Natural killer cell (primary cell): ENCODE measurements at regions not wholly inside any gene's neighbourhood (a gene's known extent, or its start where the extent isn't known, plus 50 kb on each side); places are given as distances from the start of the nearest gene placed in this dataset.

Experiments
- ATAC-seq, 3 donors: fragments of 150-1000 bp in 2 of 3; fragments of 200-7000 bp in 1 of 3; cut with Tn5 transposase; 1 replicate in 1 of 3; 2 replicates in 2 of 3; pipeline ENCODE4 v1.10.0; 2021; ENCODE audit warnings: mild to moderate bottlenecking in 2 of 3, moderate library complexity in 2 of 3
- DNase-seq, 2 donors: peaks; one replicate each; pipeline versions ENCODE4 v3.0.0 to v3.0.0-alpha.2; 2013 to 2021; ENCODE audit warnings: mixed read lengths in 1 of 2
- H3K27ac ChIP-seq: one replicate; pipeline ENCODE4 v1.5.1; 2013; ENCODE audit warnings: mild to moderate bottlenecking, low read length
- H3K27me3 ChIP-seq: one replicate; pipeline ENCODE4 v1.6.1; 2013; ENCODE audit warnings: low read length; ENCODE audit not compliant: control insufficient read depth, insufficient read depth
- H3K36me3 ChIP-seq: one replicate; pipeline ENCODE4 v1.6.1; 2013; ENCODE audit warnings: low read length; ENCODE audit not compliant: control insufficient read depth, insufficient read depth
- H3K4me1 ChIP-seq: one replicate; pipeline ENCODE4 v1.6.1; 2013; ENCODE audit warnings: low read length; ENCODE audit not compliant: control insufficient read depth, insufficient read depth
- H3K4me3 ChIP-seq: one replicate; pipeline ENCODE4 v1.5.1; 2013; ENCODE audit warnings: low read length
- H3K9me3 ChIP-seq: one replicate; pipeline ENCODE4 v1.6.1; 2013; ENCODE audit warnings: low read length; ENCODE audit not compliant: control insufficient read depth, insufficient read depth
- H3K27ac Mint-ChIP-seq, 2 donors: one replicate each; pipeline ENCODE4 v1.8.0; 2022; ENCODE audit warnings: mild to moderate bottlenecking in 2 of 2, mixed read lengths in 2 of 2, moderate library complexity in 1 of 2
- H3K27me3 Mint-ChIP-seq, 2 donors: one replicate each; pipeline ENCODE4 v1.8.0; 2022; ENCODE audit warnings: low read depth in 2 of 2, mixed read lengths in 2 of 2
- H3K36me3 Mint-ChIP-seq: one replicate; pipeline ENCODE4 v1.8.0; 2022; ENCODE audit warnings: mixed read lengths
- H3K4me1 Mint-ChIP-seq, 2 donors: one replicate each; pipeline ENCODE4 v1.8.0; 2022; ENCODE audit warnings: mixed read lengths in 2 of 2
- H3K4me3 Mint-ChIP-seq: one replicate; pipeline ENCODE4 v1.8.0; 2022; ENCODE audit warnings: mild to moderate bottlenecking, moderate library complexity, mixed read lengths
- H3K9me3 Mint-ChIP-seq, 2 donors: one replicate each; pipeline ENCODE4 v1.8.0; 2022; ENCODE audit warnings: mixed read lengths in 2 of 2
- CTCF ChIP-seq: fragments of 200-600 bp; IDR thresholded peaks from one replicate; pipeline ENCODE4 v1.8.0; 2022; ENCODE audit warnings: antibody characterized with exemption
- WGBS: methylation state at CpG from one replicate; pipeline ENCODE4 v1.1.7; 2013; ENCODE audit warnings: missing lambda C conversion rate; ENCODE audit not compliant: insufficient coverage; 5-methylcytosine and 5-hydroxymethylcytosine counted together
- intact Hi-C: fragments of 100-400 bp; cut with micrococcal nuclease; formaldehyde crosslinking; loops from one replicate; pipeline ENCODE4 v1.14.2; 2022

GRCh38 chr9:108095496-108095895 lies 605.9 kb upstream of the KLF4 start:
- no peaks in the 10 kb centered on the region for H3K36me3 ChIP-seq
- ATAC-seq (no peak), DNase-seq (no peak)
- Mint-ChIP-seq H3K4me1 (no peaks in the 10 kb centered on the region), H3K9me3 (peaks cover 5 to 11% of the 10 kb centered on the region in 2 donors), H3K27ac (no peak overlapping the region), H3K4me3 (no peak overlapping the region), H3K36me3 (no peaks in the 10 kb centered on the region), H3K27me3 (no peaks in the 10 kb centered on the region)
- no peaks in the 10 kb centered on the region for H3K4me1 ChIP-seq
- TF ChIP-seq CTCF = no peak
- intact Hi-C loops = no loop called here
- peaks cover 5% of the 10 kb centered on the region for H3K9me3 ChIP-seq
- WGBS = 100% methylated on average over 1 of the region's 1 CpG
- H3K27me3 ChIP-seq = no peaks in the 10 kb centered on the region
- H3K4me3 ChIP-seq = no peak overlapping the region
- no peak overlapping the region for H3K27ac ChIP-seq

GRCh38 chr9:108094676-108094993 lies 605.1 kb upstream of the KLF4 start:
- DNase-seq = no peak
- Mint-ChIP-seq H3K9me3 (peaks cover 6 to 12% of the 10 kb centered on the region in 2 donors), H3K27me3 (no peaks in the 10 kb centered on the region), H3K27ac (no peak overlapping the region), H3K4me1 (no peaks in the 10 kb centered on the region), H3K4me3 (no peak overlapping the region), H3K36me3 (no peaks in the 10 kb centered on the region)
- H3K4me3 ChIP-seq = no peak overlapping the region
- no peaks in the 10 kb centered on the region for H3K27me3 ChIP-seq
- H3K27ac ChIP-seq = no peak overlapping the region
- H3K4me1 ChIP-seq = no peaks in the 10 kb centered on the region
- intact Hi-C loops = no loop called here
- peaks cover 5% of the 10 kb centered on the region for H3K9me3 ChIP-seq
- WGBS = 83% methylated on average over 1 of the region's 2 CpGs
- H3K36me3 ChIP-seq = no peaks in the 10 kb centered on the region
- no peak for TF ChIP-seq CTCF
- no peak for ATAC-seq

GRCh38 chr9:108093773-108094675 lies 604.5 kb upstream of the KLF4 start:
- ATAC-seq (no peak), DNase-seq (no peak)
- no peak overlapping the region for H3K27ac Mint-ChIP-seq
- Histone ChIP-seq H3K4me3 (no peak overlapping the region), H3K27ac (no peak overlapping the region), H3K27me3 (no peaks in the 10 kb centered on the region), H3K9me3 (peaks cover 5% of the 10 kb centered on the region), H3K4me1 (no peaks in the 10 kb centered on the region), H3K36me3 (no peaks in the 10 kb centered on the region)
- no CpG with 5 or more reads among the region's 1 CpG for WGBS
- H3K4me3 Mint-ChIP-seq = no peak overlapping the region
- H3K27me3 Mint-ChIP-seq = no peaks in the 10 kb centered on the region
- peaks cover 10 to 11% of the 10 kb centered on the region in 2 donors for H3K9me3 Mint-ChIP-seq
- no peaks in the 10 kb centered on the region for H3K36me3 Mint-ChIP-seq
- TF ChIP-seq CTCF = no peak
- intact Hi-C loops = no loop called here
- no peaks in the 10 kb centered on the region for H3K4me1 Mint-ChIP-seq

- H3K27me3 Mint-ChIP-seq = no peaks in the 10 kb centered on the region
- DNase-seq (no peak), ATAC-seq (no peak)
- Histone ChIP-seq H3K27me3 (no peaks in the 10 kb centered on the region), H3K36me3 (no peaks in the 10 kb centered on the region), H3K4me1 (no peaks in the 10 kb centered on the region), H3K9me3 (peaks cover 5% of the 10 kb centered on the region), H3K4me3 (no peak overlapping the region), H3K27ac (no peak overlapping the region)
- intact Hi-C loops = no loop called here
- H3K4me3 Mint-ChIP-seq = no peak overlapping the region
- WGBS = 98% methylated on average over 3 of the region's 3 CpGs
- no peaks in the 10 kb centered on the region for H3K36me3 Mint-ChIP-seq
- no peak for TF ChIP-seq CTCF
- H3K9me3 Mint-ChIP-seq = peaks cover 11 to 16% of the 10 kb centered on the region in 2 donors
- H3K4me1 Mint-ChIP-seq = no peaks in the 10 kb centered on the region
- H3K27ac Mint-ChIP-seq = no peak overlapping the region
Observed at GRCh38 chr9:108088916-108089315, 599.3 kb upstream of the KLF4 start.
